DMS 273 treated with DMSO at 0.1 percent for 48 hours (cell line): ENCODE measurements at regions not wholly inside any gene's neighbourhood (a gene's known extent, or its start where the extent isn't known, plus 50 kb on each side); places are given as distances from the start of the nearest gene placed in this dataset.

ENCODE experiments used
- DNase-seq: peaks from one replicate; lab custom pipeline; 2025; lab: John Stamatoyannopoulos, UW

- no peak for DNase-seq
Observed at GRCh38 chr11:93075782-93076181, 106.3 kb downstream of the MTNR1B start.

GRCh38 chr11:93080146-93080759, 110.8 kb downstream of the MTNR1B start:
- DNase-seq, result no peak

GRCh38 chr11:93081694-93082093, 112.2 kb downstream of the MTNR1B start:
- no peak for DNase-seq

GRCh38 chr11:93082900-93083299, 113.4 kb downstream of the MTNR1B start:
- no peak for DNase-seq

GRCh38 chr11:93084727-93085505, 112.9 kb downstream of the SLC36A4 start:
- no peak for DNase-seq

- no peak for DNase-seq
Observed at GRCh38 chr11:93089474-93090102, 108.2 kb downstream of the SLC36A4 start.
